MM.1S (cell line): ENCODE measurements at regions not wholly inside any gene's neighbourhood (a gene's known extent, or its start where the extent isn't known, plus 50 kb on each side); places are given as distances from the start of the nearest gene placed in this dataset.

Experiments
- CTCF ChIP-seq: fragments of 300-600 bp; sonication (generic); IDR thresholded peaks from 2 replicates; pipeline ENCODE4 v1.5.1; 2016; ENCODE audit warnings: antibody characterized with exemption, low read length, mixed read lengths
- EZH2 ChIP-seq: fragments of 300-600 bp; sonication (generic); optimal IDR thresholded peaks from 2 replicates; pipeline ENCODE3; 2017; ENCODE audit warnings: low read depth, mild to moderate bottlenecking, antibody characterized with exemption, low read length, mixed read lengths

GRCh38 chr17:37840576-37840975 lies 83.6 kb upstream of the TBC1D3K start:
- TF ChIP-seq CTCF (no peak), EZH2 (no peak)
